Sigmoid colon (tissue), 6 donors: ENCODE measurements at regions not wholly inside any gene's neighbourhood (a gene's known extent, or its start where the extent isn't known, plus 50 kb on each side); places are given as distances from the start of the nearest gene placed in this dataset.
A peak's percentile ranks its signal among the peaks of the same experiment; 100 is the strongest.

ENCODE experiments used
- DNase-seq: peaks from one replicate; pipeline ENCODE4 v3.0.0-alpha.2; 2019
- H3K27ac ChIP-seq, 4 donors: fragments of 200-600 bp; sonication (generic); one replicate each; pipeline ENCODE4 v1.5.1; 2016 to 2019; ENCODE audit warnings: mild to moderate bottlenecking in 1 of 4
- H3K27me3 ChIP-seq, 3 donors: fragments of 200-600 bp; sonication (generic); one replicate each; pipeline ENCODE4 v1.5.1; 2019; ENCODE audit warnings: mild to moderate bottlenecking in 1 of 3
- H3K36me3 ChIP-seq, 4 donors: fragments of 200-600 bp; sonication (generic); one replicate each; pipeline ENCODE4 v1.5.1; 2016 to 2019
- H3K4me1 ChIP-seq, 4 donors: fragments of 200-600 bp; sonication (generic); one replicate each; pipeline ENCODE4 v1.5.1; 2017 to 2019
- H3K4me3 ChIP-seq, 4 donors: fragments of 200-600 bp; sonication (generic); one replicate each; pipeline ENCODE4 v1.5.1; 2017 to 2019; ENCODE audit warnings: mild to moderate bottlenecking in 2 of 4, moderate library complexity in 1 of 4
- H3K9me3 ChIP-seq, 4 donors: fragments of 200-600 bp in 3 of 4; sonication (generic) in 3 of 4; one replicate each; pipeline versions ENCODE4 v1.5.1 to v1.6.1; 2013 to 2019
- CTCF ChIP-seq, 4 experiments: fragments of 450-650 bp in 3 of 4; fragments of 200-600 bp in 1 of 4; IDR thresholded peaks; one replicate each; pipeline ENCODE4 v1.5.1; 2016 to 2019; ENCODE audit warnings: antibody characterized with exemption in 4 of 4, mild to moderate bottlenecking in 3 of 4, moderate library complexity in 2 of 4
- EP300 ChIP-seq, 4 donors: sonication (generic); formaldehyde crosslinking; IDR thresholded peaks; one replicate each; pipeline ENCODE4 v1.6.1; 2017; ENCODE audit warnings: antibody characterized with exemption in 4 of 4
- POLR2A ChIP-seq, 2 donors: fragments of 450-650 bp; IDR thresholded peaks; one replicate each; pipeline ENCODE4 v1.6.1; 2016; ENCODE audit warnings: antibody characterized with exemption in 2 of 2, mild to moderate bottlenecking in 2 of 2, moderate library complexity in 2 of 2
- POLR2AphosphoS5 ChIP-seq, 4 donors: sonication (generic); formaldehyde crosslinking; IDR thresholded peaks; one replicate each; pipeline ENCODE4 v1.6.1; 2017; ENCODE audit warnings: antibody characterized with exemption in 4 of 4
- WGBS, 2 donors: extraction: QIAGEN DNeasy Blood & Tissue Kit; methylation state at CpG; one replicate each; pipeline ENCODE4 v1.1.7; 2013; 5-methylcytosine and 5-hydroxymethylcytosine counted together
- intact Hi-C: fragments of 100-400 bp; cut with DNase I; formaldehyde crosslinking; loops from one replicate; pipeline ENCODE4 v1.15.1; 2023
- donor health status: healthy with polysubstance abuse.
- donor health status: healthy.

GRCh38 chr2:105569606-105570005 is 170.8 kb upstream of the FHL2 start:
- no peak for TF ChIP-seq POLR2A (IDR thresholded peaks at IDR 0.05)
- TF ChIP-seq POLR2AphosphoS5 (IDR thresholded peaks at IDR 0.05) = no peak
- no peak for TF ChIP-seq EP300 (IDR thresholded peaks at IDR 0.05)
- TF ChIP-seq CTCF (IDR thresholded peaks at IDR 0.05) = no peak
- Histone ChIP-seq H3K27ac (no peak overlapping the region), H3K36me3 (no peaks in the 10 kb centered on the region), H3K27me3 (peaks cover 0 to 6% (median 0%) of the 10 kb centered on the region in 3 donors), H3K4me1 (peaks cover 0 to 4% (median 0%) of the 10 kb centered on the region in 4 donors), H3K9me3 (no peaks in the 10 kb centered on the region), H3K4me3 (no peak overlapping the region)
- no peak for DNase-seq
- intact Hi-C loops = no loop called here
- 86 to 97% methylated on average over 6 of the region's 6 CpGs for WGBS, 2 donors

GRCh38 chr2:105567996-105568494 is 169.2 kb upstream of the FHL2 start:
- 58 to 59% methylated on average over 17 of the region's 17 CpGs for WGBS, 2 donors
- Histone ChIP-seq H3K36me3 (no peaks in the 10 kb centered on the region), H3K27me3 (peaks cover 0 to 6% (median 0%) of the 10 kb centered on the region in 3 donors), H3K9me3 (no peaks in the 10 kb centered on the region), H3K4me1 (peaks cover 0 to 4% (median 0%) of the 10 kb centered on the region in 4 donors), H3K4me3 (peak overlapping the region in 1 of 4 donors; percentile 0), H3K27ac (no peak overlapping the region)
- intact Hi-C loops = no loop called here
- no peak for TF ChIP-seq EP300 (IDR thresholded peaks at IDR 0.05)
- TF ChIP-seq POLR2AphosphoS5 (IDR thresholded peaks at IDR 0.05) = no peak
- no peak for TF ChIP-seq CTCF (IDR thresholded peaks at IDR 0.05)
- TF ChIP-seq POLR2A (IDR thresholded peaks at IDR 0.05) = no peak
- DNase-seq = no peak

GRCh38 chr2:105563000-105563719 is 164.3 kb upstream of the FHL2 start:
- Histone ChIP-seq H3K27me3 (peaks cover 0 to 6% (median 0%) of the 10 kb centered on the region in 3 donors), H3K4me3 (no peak overlapping the region), H3K27ac (no peak overlapping the region), H3K4me1 (peaks cover 0 to 4% (median 0%) of the 10 kb centered on the region in 4 donors), H3K36me3 (no peaks in the 10 kb centered on the region), H3K9me3 (no peaks in the 10 kb centered on the region)
- DNase-seq = no peak
- TF ChIP-seq POLR2A (IDR thresholded peaks at IDR 0.05) = no peak
- TF ChIP-seq EP300 (IDR thresholded peaks at IDR 0.05) = no peak
- TF ChIP-seq POLR2AphosphoS5 (IDR thresholded peaks at IDR 0.05) = no peak
- no peak for TF ChIP-seq CTCF (IDR thresholded peaks at IDR 0.05)
- 70 to 82% methylated on average over 8 of the region's 8 CpGs for WGBS, 2 donors
- intact Hi-C loops = no loop called here

GRCh38 chr2:105561401-105561800 is 162.6 kb upstream of the FHL2 start:
- DNase-seq = no peak

GRCh38 chr2:105560157-105560556 is 161.3 kb upstream of the FHL2 start:
- Histone ChIP-seq H3K9me3 (no peaks in the 10 kb centered on the region), H3K27me3 (no peaks in the 10 kb centered on the region), H3K27ac (no peak overlapping the region), H3K4me1 (no peaks in the 10 kb centered on the region), H3K4me3 (no peak overlapping the region), H3K36me3 (no peaks in the 10 kb centered on the region)
- TF ChIP-seq EP300 (IDR thresholded peaks at IDR 0.05) (no peak), POLR2A (IDR thresholded peaks at IDR 0.05) (no peak), POLR2AphosphoS5 (IDR thresholded peaks at IDR 0.05) (no peak), CTCF (IDR thresholded peaks at IDR 0.05) (no peak)
- intact Hi-C loops = no loop called here
- DNase-seq = no peak
- WGBS, 2 donors = 85 to 91% methylated on average over 10 of the region's 10 CpGs

More at GRCh38 chr2:105561401-105561800, 162.6 kb upstream of the FHL2 start:
- TF ChIP-seq EP300 (IDR thresholded peaks at IDR 0.05) (no peak), POLR2AphosphoS5 (IDR thresholded peaks at IDR 0.05) (no peak), POLR2A (IDR thresholded peaks at IDR 0.05) (no peak)
- Histone ChIP-seq H3K4me3 (no peak overlapping the region), H3K36me3 (no peaks in the 10 kb centered on the region), H3K4me1 (no peaks in the 10 kb centered on the region), H3K9me3 (no peaks in the 10 kb centered on the region), H3K27ac (no peak overlapping the region), H3K27me3 (no peaks in the 10 kb centered on the region)
- intact Hi-C loops = no loop called here
- WGBS, 2 donors = 83 to 89% methylated on average over 9 of the region's 9 CpGs
